Peyer's patch (tissue), 4 donors: ENCODE measurements at regions not wholly inside any gene's neighbourhood (a gene's known extent, or its start where the extent isn't known, plus 50 kb on each side); places are given as distances from the start of the nearest gene placed in this dataset.

Experiments
- CTCF ChIP-seq, 6 experiments: fragments of 450-650 bp in 4 of 6; fragments of 200-600 bp in 2 of 6; sonication (generic) in 1 of 6; IDR thresholded peaks; one replicate each; pipeline ENCODE4 v1.5.1; 2017 to 2019; ENCODE audit warnings: antibody characterized with exemption in 6 of 6, mild to moderate bottlenecking in 3 of 6, moderate library complexity in 1 of 6
- POLR2A ChIP-seq, 2 donors: fragments of 450-650 bp; IDR thresholded peaks; one replicate each; pipeline ENCODE4 v1.5.1; 2017; ENCODE audit warnings: antibody characterized with exemption in 2 of 2, mild to moderate bottlenecking in 2 of 2, moderate library complexity in 2 of 2

DNA sequence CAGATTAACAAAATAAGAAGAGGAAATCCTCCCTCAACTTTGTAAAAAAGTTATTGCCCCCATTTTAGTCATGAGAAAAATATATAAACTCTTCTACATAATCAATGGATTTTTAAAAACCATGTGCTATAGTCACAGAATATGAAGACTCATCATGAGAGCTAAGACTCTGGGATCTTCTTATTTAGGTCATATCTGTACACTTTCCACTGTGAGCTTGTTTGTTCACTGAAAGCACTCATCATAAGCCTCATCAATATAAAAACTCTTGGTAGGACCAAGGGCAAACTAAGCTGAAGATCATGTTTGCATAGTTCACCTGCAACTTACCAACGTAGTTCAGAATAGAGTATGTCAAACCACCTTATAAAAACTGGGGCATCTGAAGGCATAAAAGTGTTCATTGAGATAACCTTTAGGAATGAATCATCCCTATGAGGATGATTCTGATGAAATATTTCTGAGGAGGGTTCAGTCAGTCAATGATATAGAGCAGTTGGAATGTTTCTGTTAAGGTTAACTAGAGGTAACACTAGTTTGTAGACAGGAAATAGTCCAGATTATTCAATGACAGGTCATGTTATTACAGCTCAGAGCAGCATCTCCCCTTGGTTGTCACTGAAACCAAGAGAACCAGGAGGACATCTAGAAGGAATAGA is 289.9 kb upstream of the SMC2 start:
- TF ChIP-seq CTCF (IDR thresholded peaks at IDR 0.05), result no peak
- no peak for TF ChIP-seq POLR2A (IDR thresholded peaks at IDR 0.05)
